ENCODE measurements at regions not wholly inside any gene's neighbourhood (a gene's known extent, or its start where the extent isn't known, plus 50 kb on each side); places are given as distances from the start of the nearest gene placed in this dataset.

DNA sequence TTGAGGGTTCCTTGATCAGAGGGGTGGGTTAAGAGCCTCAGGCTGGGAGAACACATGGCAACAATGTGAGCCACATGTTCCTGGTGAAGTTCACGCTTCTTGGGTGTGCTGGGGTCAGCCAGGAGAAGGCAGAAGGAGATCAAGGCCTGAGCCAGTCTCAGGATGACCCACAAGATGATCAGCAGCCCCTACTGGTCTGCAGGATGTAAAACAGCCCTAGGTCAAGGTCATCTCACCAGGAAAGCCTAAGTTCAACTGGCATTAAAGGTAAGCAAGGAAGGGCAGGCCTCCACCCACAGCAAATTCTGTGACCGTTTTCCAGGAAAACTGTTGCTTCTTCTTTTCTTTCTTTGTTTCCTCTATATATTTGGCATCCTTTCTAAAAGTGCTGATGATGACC lies 156.7 kb upstream of the KIRREL3 start:
- DNase-seq (ENCODE audit: low read depth in 3 of 3) = no peak

DNA sequence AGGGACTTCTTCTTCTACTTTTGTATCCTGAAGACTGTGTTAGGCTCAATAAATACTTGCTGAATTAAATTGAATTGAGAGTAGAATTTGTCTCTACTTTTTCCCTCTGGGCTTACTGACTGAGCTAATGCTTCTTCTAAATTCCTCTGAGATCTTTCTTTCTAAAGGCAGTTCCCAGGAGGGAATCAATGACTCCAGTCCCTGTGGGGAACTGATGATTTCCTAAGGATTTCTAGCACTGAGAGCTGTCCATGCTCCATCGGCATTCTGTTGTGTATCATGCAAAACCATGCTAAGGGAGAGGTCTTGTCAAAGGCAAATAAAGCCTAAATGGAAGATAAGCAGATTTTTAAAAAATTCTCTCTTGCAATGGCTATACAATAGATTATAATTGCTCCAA lies 148.8 kb upstream of the KIRREL3 start:
- DNase-seq (ENCODE audit: low read depth in 3 of 3) = no peak

DNA sequence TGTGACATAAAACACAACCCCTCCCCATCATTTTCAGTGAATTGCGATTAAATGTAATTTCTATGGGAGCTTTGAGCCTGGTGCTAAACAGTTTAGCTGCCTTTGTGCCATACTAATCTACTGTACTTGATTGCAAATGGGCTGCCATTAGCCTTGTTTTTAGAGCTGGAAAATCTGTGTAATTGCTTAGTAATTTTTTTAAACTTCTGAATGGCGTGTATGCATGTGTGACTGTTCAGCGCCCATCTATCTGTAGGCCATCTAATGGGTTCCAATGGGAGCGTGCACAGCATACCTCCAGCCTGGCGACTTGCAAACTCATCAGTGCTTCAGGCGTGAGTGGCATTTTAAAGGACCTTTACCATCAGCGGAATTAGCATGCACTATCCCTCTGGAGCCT lies 142.7 kb upstream of the KIRREL3 start:
- DNase-seq (ENCODE audit: low read depth in 3 of 3) = no peak

DNA sequence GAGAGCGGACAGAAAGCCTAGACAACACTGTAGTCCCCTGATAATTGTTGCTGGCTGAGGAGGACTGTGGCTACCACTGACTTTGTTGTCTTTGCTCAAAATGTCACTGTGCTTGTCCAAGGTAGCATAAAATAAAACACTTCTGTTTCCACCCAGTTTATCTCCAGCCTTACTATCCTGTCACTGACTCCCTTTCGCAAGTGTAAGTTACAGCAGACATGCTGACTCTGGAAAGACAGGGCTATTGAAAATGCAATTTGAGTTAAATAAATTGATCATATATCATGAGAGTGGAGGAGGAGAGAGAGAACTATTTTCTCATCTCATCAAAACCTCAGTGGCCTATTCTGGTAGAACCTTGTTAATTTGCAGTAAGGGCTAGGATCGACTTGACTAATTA lies 138.0 kb upstream of the KIRREL3 start:
- no peak for DNase-seq (ENCODE audit: low read depth in 3 of 3)

DNA sequence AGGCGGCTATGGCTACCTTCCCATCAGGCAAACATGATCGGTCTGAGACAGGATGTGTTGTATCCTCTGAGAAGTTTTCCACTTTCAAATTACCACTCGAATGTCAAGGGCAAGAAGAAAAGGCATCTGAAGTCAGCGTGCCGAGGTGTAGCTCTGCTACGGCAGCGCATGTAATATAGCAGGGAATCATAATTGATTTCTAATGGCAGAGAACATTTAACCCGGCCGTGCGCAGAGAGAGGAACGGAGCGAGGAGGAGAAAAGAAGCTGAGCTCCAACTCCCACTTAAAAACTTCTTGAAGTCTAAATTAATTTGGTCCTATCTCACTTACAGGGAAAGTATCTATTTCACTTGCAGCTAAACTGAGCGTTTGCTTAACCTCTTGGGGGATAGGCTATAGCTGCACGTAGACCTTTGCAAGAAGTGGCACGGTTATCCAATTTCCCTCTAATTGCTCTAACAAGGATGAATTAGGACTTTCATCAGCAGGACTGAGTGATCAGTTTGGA lies 137.3 kb upstream of the KIRREL3 start:
- DNase-seq (ENCODE audit: low read depth in 3 of 3) = no peak

DNA sequence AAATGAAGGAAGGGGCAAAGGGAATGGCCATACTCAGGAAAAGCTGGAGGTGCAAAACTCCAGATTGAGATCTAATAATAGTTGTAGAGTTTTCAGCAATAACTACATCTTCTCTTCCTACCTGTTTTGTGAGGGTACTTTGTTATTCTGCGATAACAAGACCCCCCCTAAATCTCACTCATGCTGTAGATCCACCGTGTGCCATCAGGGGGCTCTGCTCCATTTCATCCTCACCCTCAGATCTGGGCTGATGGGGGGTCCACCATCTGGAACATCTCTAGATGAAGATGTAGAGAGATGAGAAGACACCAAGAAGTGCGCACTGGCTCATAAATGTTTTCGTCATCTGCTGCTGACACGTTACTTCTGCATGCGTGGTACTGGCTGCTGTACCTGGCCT lies 135.9 kb upstream of the KIRREL3 start:
- DNase-seq (ENCODE audit: low read depth in 3 of 3) = no peak

DNA sequence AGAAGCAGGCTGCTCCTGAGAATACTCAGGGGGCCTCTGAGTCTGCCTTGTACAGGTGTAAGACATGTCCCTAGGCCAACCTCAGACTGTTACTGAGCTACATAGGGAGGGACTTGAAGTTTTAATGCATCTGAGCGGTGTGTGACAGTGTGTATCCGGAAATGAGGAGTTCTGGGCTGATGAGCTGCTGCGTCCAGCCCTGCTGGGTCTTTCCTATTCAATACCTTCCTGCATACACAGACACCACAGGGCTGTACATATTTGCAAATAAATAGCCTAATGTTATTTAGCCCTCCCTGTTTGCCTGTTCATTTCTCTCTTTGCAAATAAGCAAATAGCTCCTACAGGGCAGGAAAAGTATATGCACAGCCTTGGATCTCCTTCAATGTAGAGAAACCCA lies 134.7 kb upstream of the KIRREL3 start:
- DNase-seq (ENCODE audit: low read depth in 3 of 3) = no peak

DNA sequence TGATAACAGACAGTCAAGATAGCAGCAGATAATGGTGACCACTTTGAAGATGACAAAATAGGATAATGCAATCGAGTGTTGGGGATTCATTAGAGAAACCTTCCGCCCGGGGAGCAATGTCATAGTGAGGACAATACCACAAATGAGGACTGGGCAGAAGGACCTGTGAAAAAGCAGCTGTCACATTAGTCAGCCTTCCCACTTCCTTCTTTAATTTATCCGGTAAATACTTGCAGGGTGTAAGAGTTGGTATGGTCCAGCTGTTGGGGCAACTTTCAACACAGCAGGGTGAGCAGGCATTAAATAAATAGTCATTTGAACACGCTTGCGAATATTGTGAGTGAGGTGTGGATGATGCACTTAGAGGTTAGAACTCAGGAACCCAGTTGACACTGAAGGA lies 132.5 kb upstream of the KIRREL3 start:
- no peak for DNase-seq (ENCODE audit: low read depth in 3 of 3)

DNA sequence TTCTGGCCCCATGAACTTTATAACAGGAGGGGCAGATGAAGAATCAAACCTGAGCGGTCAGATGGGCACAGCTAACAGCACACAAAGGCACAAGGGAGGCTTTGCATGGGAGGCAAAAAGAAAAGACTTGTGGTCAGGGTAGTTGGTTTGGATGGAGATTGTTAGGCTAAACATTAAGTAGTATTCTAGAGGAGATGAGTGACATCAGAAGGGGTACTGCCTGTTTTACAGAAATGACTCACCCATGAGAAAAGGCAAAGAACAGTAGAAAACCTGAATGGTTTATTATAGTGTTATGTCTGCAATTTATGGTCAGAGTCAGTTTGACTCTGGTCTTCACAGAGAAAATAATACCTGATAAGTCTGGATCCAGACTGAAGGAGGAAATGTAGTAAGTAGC lies 129.8 kb upstream of the KIRREL3 start:
- no peak for DNase-seq (ENCODE audit: low read depth in 3 of 3)

DNA sequence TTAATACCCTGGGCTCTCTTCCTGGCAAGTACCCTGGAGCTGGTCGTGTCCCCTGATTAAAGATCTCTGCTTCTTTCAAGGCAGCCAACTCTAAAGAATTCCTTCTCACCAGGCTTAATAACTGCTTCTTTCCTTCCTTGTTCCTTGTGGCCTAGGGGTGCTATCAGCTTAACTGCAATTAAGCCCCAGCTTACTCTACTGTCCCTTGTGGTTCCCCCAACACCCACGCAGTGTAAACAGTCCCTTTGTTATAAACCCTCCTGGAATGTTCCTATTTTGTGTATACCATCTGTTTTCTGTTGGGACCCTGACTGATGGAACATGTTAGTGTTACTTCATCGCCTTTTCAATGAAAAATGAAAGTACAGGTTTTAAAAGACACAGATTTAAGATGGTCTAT lies 126.4 kb upstream of the KIRREL3 start:
- DNase-seq (ENCODE audit: low read depth in 3 of 3) = no peak

DNA sequence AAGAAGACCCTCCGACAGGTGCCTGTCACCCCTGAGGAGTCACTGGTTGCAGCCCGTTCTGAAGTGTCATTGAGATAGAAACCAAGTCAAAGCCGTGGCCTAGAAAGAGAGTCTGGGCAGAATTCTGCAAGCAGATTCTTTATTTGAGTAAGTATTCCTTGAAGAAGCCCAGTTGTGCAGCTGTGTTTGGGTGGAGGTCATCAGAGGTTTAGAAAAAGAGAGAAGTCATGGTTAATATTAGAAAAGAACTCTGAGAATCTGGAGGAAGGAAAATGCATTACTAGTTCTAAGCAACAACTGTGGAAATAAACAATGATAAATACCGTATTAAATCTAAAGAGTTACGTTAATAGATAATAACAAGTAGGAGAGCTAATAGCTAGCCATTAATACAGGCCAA lies 118.8 kb upstream of the KIRREL3 start:
- DNase-seq (ENCODE audit: low read depth in 3 of 3) = no peak

DNA sequence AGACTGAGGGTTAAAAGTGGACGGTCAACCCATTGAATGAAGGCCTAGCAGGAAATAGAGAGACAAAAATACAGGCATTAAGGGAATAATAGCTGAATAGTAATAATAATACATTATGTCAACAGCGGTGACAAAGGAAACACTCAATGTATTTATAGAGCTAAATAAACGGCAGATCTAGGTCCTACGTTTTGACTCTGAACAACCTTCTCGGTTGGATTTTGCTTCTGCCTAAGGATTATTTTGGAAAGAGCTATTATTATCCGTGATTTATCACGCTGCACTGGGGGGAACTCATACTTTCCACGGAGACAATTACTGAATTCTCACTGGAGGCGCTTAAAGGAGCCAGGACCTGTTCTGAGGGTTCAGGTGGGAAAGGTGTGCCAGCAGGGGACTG lies 118.2 kb upstream of the KIRREL3 start:
- no peak for DNase-seq (ENCODE audit: low read depth in 3 of 3)

DNA sequence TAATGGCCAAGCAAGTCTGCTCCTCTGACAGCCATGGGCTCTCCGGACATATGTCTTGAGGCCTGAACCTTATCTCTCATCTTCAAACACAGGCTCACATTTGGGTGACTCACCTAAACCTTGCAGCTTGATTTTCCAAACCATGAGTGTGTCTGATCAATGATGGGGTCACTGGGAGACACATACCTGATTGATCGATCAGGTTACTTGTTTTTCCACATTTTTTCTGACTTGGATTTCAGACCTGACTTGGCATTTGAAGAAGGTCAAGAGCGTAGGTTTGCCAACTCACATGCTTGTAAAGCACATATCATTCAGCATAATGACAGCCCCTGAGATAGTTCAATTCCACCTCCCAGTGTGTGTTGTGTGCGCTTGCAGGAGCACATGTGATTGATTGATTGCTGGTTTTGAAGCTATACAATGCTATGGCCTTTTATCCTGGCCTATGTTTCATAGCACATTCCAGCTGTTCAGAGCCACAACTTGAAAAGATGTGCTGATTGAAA lies 116.7 kb upstream of the KIRREL3 start:
- DNase-seq (ENCODE audit: low read depth in 3 of 3) = no peak

DNA sequence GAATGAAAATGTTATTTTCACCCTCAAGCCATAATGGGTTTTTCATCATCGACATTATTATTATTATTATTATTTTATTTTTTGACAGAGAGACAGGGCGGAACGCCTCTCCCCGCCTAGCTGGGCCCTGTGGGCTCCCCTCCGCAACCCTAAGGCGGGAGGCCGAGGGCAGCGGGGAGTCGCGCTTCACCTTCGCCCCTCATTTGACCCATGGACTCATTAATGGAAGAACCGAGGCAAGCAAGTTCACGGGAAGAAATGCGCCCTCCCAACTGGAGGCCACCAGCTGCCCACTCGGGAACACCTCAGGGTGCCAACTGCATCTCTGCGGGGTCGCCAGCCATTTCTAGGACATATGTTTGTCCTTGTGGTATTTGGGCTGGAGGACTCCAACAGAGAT lies 115.3 kb upstream of the KIRREL3 start:
- DNase-seq (ENCODE audit: low read depth in 3 of 3) = no peak

DNA sequence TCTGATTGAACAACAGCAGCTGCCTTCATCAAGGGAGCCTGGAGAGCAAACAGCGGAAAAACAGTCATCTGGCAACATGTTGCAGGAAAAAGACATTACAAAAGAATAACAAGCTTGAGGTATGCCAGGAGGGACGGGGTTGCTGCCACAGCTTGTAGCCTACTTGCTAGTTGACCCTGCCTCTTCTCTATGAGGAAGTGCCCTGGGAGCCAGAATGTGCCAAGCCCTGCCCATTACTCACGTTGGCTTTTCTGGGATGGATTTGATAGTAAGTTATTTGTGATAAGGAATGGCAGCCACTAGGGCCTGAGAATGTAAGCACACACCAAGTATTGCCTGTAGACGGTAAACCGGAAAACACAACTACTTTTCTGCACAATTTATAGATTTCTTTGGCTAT lies 113.5 kb upstream of the KIRREL3 start:
- DNase-seq (ENCODE audit: low read depth in 3 of 3) = no peak

DNA sequence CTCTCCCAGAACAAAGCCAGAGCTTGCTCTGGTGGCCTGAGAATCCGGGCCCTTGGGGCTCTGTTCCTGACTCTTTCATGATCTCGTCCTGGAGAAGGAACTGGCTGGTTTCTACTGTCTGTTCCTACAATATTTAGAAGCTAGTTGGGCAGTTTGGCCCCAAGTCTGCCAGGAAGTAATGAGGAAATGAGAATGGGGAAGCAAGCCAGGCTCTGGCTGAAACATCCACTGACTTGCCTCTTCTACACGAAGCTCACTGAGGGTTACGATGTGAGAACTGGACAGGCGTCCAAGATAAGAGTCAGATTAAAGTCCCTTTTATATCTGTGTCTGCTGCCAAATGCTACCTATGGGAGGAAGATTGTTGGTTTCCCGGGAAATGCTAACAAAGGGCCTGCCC lies 110.0 kb upstream of the KIRREL3 start:
- DNase-seq (ENCODE audit: low read depth in 3 of 3) = no peak

DNA sequence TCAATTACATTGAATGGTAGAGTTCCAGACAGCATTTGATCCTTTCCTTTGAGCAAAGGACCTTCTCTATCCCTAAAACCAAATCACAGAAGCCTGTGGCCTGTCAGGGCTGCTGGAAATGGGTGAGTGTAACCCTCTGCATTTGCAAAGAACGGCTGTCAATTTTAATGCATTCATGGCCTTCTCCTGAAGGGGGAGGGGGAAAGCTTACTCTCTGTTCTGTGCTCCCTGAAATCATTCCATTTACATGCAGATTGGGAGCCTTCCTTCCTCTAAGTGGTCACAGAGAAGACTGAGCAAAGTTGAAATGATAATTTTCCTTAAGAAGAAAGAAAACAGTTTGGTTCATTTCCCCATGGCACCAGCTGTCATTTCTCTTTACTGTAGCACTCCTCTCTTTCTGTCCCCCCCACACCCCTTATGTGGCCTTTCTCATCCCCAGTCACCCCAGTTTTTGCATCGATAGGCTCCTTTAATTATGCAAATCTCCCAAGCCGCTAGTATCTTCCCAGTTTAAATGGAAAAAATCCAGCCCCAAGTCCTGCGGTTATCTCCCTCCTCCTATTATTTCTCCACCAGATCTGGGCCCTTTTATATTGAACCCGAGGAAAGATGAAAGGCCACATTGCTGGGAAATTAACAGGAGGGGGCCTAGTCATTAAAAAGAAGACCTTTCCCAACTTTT lies 109.4 kb upstream of the KIRREL3 start:
- no peak for DNase-seq (ENCODE audit: low read depth in 3 of 3)

DNA sequence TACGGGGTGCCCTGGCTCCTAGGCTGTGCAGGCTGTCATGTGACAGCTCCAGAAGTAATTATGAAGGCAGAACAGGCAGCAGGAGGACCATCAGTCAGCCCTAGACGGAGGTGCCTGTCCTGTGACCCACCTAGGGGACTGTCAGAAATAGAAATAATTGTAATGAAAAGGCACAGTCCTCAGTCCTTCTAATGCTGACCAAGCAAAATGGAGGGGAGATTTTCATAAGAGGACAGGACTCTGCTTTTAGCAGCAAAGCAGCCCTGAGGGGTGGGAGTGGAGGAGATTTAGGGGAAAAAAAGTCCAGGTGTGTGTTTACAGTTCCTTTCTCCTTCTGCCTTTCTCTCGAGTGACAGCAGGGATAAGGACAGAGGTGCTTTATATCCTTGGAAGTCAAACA lies 108.3 kb upstream of the KIRREL3 start:
- no peak for DNase-seq (ENCODE audit: low read depth in 3 of 3)

DNA sequence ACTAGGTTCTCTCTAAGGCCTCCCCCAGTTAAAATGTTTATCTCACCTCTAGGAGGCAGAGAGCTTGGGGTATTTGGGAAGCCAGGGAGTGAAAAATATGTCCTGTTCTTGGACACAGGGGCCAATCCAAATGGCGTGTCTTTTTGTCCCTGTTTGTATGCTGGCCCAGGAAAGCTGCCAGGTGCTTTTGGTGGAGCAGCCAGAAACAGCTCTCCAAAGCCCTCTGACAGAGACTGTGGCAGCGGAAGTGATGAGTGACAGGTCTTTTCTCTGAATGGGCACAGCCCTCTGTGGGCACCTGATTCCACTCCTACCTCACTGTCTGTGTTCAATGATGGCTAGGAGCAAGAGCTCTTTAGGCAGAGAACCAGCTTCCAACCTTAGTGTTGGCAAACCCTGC lies 106.4 kb upstream of the KIRREL3 start:
- DNase-seq (ENCODE audit: low read depth in 3 of 3) = no peak

DNA sequence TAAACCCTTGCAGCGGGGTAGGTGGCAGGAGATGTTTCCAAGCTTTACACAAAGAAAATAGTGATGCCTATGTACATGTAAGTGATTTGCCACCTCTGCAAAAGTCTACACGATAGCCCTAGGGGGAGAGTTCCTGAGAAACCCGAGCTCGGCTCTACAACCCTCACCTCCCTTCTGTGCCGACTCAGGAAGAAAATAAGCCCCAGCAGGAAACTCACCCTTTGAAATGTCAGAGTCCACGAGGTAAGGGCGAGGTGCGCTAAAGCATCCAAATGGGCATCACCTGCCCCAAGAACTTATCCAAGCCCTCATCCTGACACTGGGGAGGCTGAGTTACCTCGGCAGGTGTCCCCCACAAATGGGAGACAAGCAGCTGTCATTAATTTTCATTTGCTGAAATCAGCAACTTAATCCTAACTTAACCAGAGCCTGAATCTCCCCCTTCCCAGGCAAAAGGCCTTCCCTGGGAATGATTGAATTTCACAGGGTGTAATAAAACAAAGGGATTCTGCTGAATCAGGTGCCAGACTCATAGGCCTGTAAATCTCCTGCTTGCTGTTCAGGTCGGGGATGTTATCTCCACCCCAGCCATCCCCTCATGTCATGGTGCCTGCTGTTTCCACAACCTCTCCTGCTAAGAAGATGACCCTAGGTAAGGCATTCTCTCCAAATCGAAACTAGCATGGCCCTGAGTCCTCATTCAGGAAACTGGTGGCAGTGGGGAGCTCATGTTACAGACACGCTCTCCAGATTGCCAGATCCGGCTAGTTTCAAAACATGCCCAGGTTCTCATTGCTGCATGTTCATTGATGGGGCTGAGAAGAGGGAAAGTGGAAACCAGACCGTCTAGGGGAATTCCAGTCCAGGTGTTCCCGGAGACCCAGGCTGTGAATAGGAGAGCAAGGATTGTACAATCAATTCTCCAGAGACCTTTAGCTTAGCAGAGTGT lies 105.3 kb upstream of the KIRREL3 start:
- no peak for DNase-seq (ENCODE audit: low read depth in 3 of 3)

DNA sequence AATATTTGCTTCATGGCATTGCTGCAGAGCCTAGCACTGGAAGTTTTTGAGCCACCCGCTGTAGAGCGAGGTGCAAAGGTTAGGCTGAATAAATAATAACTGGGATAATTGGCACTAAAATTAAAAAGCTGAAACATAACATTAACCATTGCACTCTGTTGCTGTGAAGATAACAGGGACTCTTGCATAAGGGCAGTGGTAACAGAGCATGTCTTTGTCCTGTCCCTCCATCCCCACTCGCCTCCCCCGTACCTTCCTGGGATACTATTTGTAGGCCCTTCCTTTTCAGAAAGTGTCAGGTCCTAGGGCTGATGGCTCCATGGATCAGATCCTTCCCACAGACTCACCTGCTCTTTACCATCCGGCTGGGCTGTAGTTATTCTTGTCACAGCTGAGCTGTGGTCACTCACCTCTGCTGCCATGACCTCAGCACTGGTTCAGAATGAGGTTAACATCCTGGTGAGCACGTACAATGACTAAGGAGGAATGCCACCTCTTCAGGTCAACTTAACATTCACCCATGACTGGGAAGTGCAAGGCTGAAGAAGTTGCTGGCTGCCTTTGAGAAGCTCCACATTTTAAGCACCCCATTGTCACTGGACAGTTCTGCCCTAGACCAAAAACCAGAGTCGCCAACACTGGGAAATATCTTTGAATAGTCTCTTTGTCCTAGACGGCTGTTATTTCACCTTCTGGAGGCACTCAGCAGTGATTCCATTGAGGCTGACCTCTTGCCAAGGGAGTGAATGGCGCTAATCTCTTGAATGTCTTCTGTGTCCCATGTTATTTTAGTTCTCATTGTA lies 103.2 kb upstream of the KIRREL3 start:
- DNase-seq (ENCODE audit: low read depth in 3 of 3) = no peak

DNA sequence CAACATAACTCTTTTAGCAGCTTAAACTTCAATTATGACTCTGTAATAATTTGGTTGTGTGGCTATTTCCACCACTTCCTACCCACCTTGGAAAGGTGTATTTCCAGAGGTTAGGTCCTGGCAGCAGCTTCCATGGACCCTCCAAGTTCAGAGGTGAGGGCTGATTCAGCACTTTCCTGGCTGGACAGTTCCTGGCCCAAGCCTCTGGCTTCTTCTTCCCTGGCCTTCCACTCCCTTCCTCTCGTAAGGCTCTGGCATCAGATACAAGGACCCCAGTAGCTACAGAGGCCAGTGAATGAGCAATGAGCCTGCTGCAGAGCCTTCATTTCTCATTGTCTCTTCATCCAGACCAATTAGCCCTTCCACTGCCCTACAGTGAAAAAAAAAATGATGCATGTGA lies 98.1 kb upstream of the KIRREL3 start:
- DNase-seq (ENCODE audit: low read depth in 3 of 3) = no peak
